IMR-90 (cell line): ENCODE measurements at regions not wholly inside any gene's neighbourhood (a gene's known extent, or its start where the extent isn't known, plus 50 kb on each side); places are given as distances from the start of the nearest gene placed in this dataset.

Experiments used
- ATAC-seq: fragments of 200-7000 bp; cut with Tn5 transposase; 2 replicates; pipeline ENCODE4 v1.9.1; 2020; ENCODE audit warnings: low read depth, mild to moderate bottlenecking, moderate library complexity
- BruUV-seq: library from RNA; stranded (reverse); fragments of 400-500 nt; replicated peaks from 2 replicates; lab custom pipeline; 2021; lab: Mats Ljungman, UMichigan
- CTCF ChIA-PET: fragments of 300-600 bp; formaldehyde crosslinking; extraction: SDS; loops from one replicate; lab custom pipeline; 2021; ENCODE audit warnings: antibody characterized with exemption; lab: Yijun Ruan, JAX
- POLR2A ChIA-PET: fragments of 300-600 bp; sonication (Branson Sonifier 250); formaldehyde crosslinking; loops from one replicate; lab custom pipeline; 2022; ENCODE audit warnings: antibody characterized with exemption; ENCODE audit not compliant: unreplicated experiment; lab: Charles Lee
- DNase-seq: peaks from one replicate; pipeline ENCODE4 v3.0.0; 2013
- H2AFZ ChIP-seq: replicated peaks from 2 replicates; pipeline ENCODE3; 2013; ENCODE audit warnings: low read length, mild to moderate bottlenecking; ENCODE audit not compliant: poor library complexity
- H2AK5ac ChIP-seq: 2 replicates; pipeline ENCODE4 v1.6.1; 2013; ENCODE audit warnings: low read depth, low read length, inconsistent platforms
- H2AK9ac ChIP-seq: replicated peaks from 2 replicates; pipeline ENCODE3; 2013; ENCODE audit warnings: mild to moderate bottlenecking, low read depth, low read length, moderate library complexity; ENCODE audit not compliant: poor library complexity
- H2BK120ac ChIP-seq: 2 replicates; pipeline ENCODE4 v1.6.1; 2013; ENCODE audit warnings: low read depth, low read length, inconsistent platforms
- H2BK15ac ChIP-seq: 3 replicates; pipeline ENCODE4 v1.6.1; 2013; ENCODE audit warnings: low read depth, low read length, inconsistent platforms
- H2BK20ac ChIP-seq: 2 replicates; pipeline ENCODE4 v1.6.1; 2013; ENCODE audit warnings: low read depth, mild to moderate bottlenecking, inconsistent platforms, low read length, moderate library complexity
- H2BK5ac ChIP-seq: 2 replicates; pipeline ENCODE4 v1.6.1; 2013; ENCODE audit warnings: mild to moderate bottlenecking, low read depth, low read length, inconsistent platforms; ENCODE audit not compliant: poor library complexity, severe bottlenecking
- H3K14ac ChIP-seq: replicated peaks from 2 replicates; pipeline ENCODE4 v1.6.1; 2013; ENCODE audit warnings: low read depth, low read length, inconsistent platforms
- H3K18ac ChIP-seq: 2 replicates; pipeline ENCODE4 v1.6.1; 2013; ENCODE audit warnings: low read depth, low read length, control low read depth
- H3K23ac ChIP-seq: 2 replicates; pipeline ENCODE4 v1.6.1; 2013; ENCODE audit warnings: low read depth, low read length, inconsistent platforms
- H3K27ac ChIP-seq: 2 replicates; pipeline ENCODE4 v1.5.1; 2013; ENCODE audit warnings: mild to moderate bottlenecking, control low read depth, low read length; ENCODE audit not compliant: insufficient read depth
- H3K27me3 ChIP-seq: 2 replicates; pipeline ENCODE4 v1.6.1; 2013; ENCODE audit warnings: low read length; ENCODE audit not compliant: control insufficient read depth, insufficient read depth
- H3K36me3 ChIP-seq: 2 replicates; pipeline ENCODE4 v1.6.1; 2013; ENCODE audit warnings: low read length, mixed read lengths; ENCODE audit not compliant: control insufficient read depth, insufficient read depth
- H3K4ac ChIP-seq: 2 replicates; pipeline ENCODE4 v1.6.1; 2013; ENCODE audit warnings: low read depth, low read length, inconsistent platforms
- H3K4me1 ChIP-seq: 2 replicates; pipeline ENCODE4 v1.6.1; 2013; ENCODE audit warnings: low read length, mixed read lengths; ENCODE audit not compliant: control insufficient read depth, insufficient read depth
- H3K4me2 ChIP-seq: 2 replicates; pipeline ENCODE4 v1.6.1; 2013; ENCODE audit warnings: low read depth, mild to moderate bottlenecking, control low read depth, low read length, moderate library complexity
- H3K4me3 ChIP-seq: 2 replicates; pipeline ENCODE4 v1.5.1; 2013; ENCODE audit warnings: low read depth, mild to moderate bottlenecking, control low read depth, low read length, moderate library complexity; ENCODE audit not compliant: insufficient read depth
- H3K56ac ChIP-seq: 2 replicates; pipeline ENCODE4 v1.6.1; 2013; ENCODE audit warnings: low read length, inconsistent platforms; ENCODE audit not compliant: insufficient read depth; ENCODE audit errors: extremely low read depth
- H3K79me1 ChIP-seq, 2 experiments: 2 replicates each; pipeline ENCODE4 v1.6.1; 2013; ENCODE audit warnings: low read length in 2 of 2, inconsistent platforms in 1 of 2, low read depth in 1 of 2
- H3K9ac ChIP-seq: 2 replicates; pipeline ENCODE4 v1.6.1; 2013; ENCODE audit warnings: low read depth, low read length, control low read depth
- H3K9me1 ChIP-seq: 2 replicates; pipeline ENCODE4 v1.6.1; 2013; ENCODE audit warnings: low read length, inconsistent platforms; ENCODE audit not compliant: insufficient read depth
- H3K9me3 ChIP-seq: 2 replicates; pipeline ENCODE4 v1.6.1; 2013; ENCODE audit warnings: low read length; ENCODE audit not compliant: control insufficient read depth, insufficient read depth
- H4K20me1 ChIP-seq: 2 replicates; pipeline ENCODE4 v1.6.1; 2013; ENCODE audit warnings: low read length, inconsistent platforms; ENCODE audit not compliant: insufficient read depth
- H4K5ac ChIP-seq: 2 replicates; pipeline ENCODE4 v1.6.1; 2013; ENCODE audit warnings: mild to moderate bottlenecking, low read depth, low read length, control low read depth
- H4K8ac ChIP-seq, 2 experiments: 2 replicates each; pipeline ENCODE4 v1.6.1; 2013; ENCODE audit warnings: low read depth in 2 of 2, low read length in 2 of 2, control low read depth in 1 of 2, inconsistent platforms in 1 of 2
- H4K91ac ChIP-seq: 2 replicates; pipeline ENCODE4 v1.6.1; 2013; ENCODE audit warnings: low read depth, low read length, inconsistent platforms; ENCODE audit not compliant: insufficient read depth
- FOS ChIP-seq: fragments of 150-350 bp; IDR thresholded peaks from 2 replicates; pipeline ENCODE4 v1.6.1; 2016; ENCODE audit warnings: low read depth, low read length
- NFE2L2 ChIP-seq: fragments of 150-350 bp; IDR thresholded peaks from 2 replicates; pipeline ENCODE4 v1.6.1; 2016; ENCODE audit warnings: low read depth, mild to moderate bottlenecking, low read length
- SMC3 ChIP-seq: fragments of 150-350 bp; IDR thresholded peaks from 2 replicates; pipeline ENCODE4 v1.6.1; 2016; ENCODE audit warnings: low read depth, mild to moderate bottlenecking, antibody characterized with exemption, low read length, moderate library complexity
- dilution Hi-C: fragments of 300-500 bp; cut with HindIII; formaldehyde crosslinking; loops from one replicate; pipeline ENCODE4 v1.14.3; 2018; ENCODE audit warnings: low sequenced_read_pairs; ENCODE audit not compliant: unreplicated experiment
- in situ Hi-C: fragments of 300-500 bp; cut with MboI; formaldehyde crosslinking; loops from 3 replicates; pipeline ENCODE4 v1.14.3; 2019; ENCODE audit warnings: low sequenced_read_pairs, inconsistent platforms, mixed read lengths
- intact Hi-C: fragments of 100-400 bp; cut with micrococcal nuclease; formaldehyde crosslinking; loops from 2 replicates; pipeline ENCODE4 v1.10.0; 2022

DNA sequence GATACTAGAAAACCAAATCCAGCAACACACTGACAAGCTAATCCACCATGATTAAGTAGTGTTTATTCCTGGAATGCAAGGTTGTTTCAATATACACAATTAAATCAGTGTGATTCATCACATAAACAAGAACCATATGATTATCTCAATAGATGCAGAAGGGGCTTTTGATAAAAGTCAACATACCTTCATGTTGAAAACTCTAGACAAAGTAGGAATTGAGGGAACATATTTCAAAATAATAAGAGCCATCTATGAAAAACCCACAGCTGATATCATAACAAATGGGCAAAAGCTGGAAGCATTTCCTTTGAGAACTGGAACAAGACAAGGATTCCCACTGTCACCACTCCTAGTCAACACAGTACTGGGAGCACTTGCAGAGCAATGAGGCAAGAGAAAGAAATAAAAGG lies 213.6 kb upstream of the CSNK1A1L start:
- ATAC-seq (peak; percentile 79), DNase-seq (peak; percentile 84)
- H2AK5ac ChIP-seq = no peak overlapping the region
- H3K4ac ChIP-seq = peak overlapping the region; percentile 38; the same call in 1 of the 2 replicates
- H3K36me3 ChIP-seq = no peaks in the 10 kb centered on the region
- peak overlapping the region; percentile 63; the same call in 1 of the 2 replicates for H2BK120ac ChIP-seq
- H3K18ac ChIP-seq = peak overlapping the region; percentile 71; the same call in 1 of the 2 replicates
- ChIA-PET CTCF (no interaction called here), POLR2A (interaction anchor here (0.6 kb wide), 1 partner anchor 178 kb away, joined by 3 read pairs; no protein-coding TSS in a partner anchor)
- no peak overlapping the region for H4K91ac ChIP-seq
- no peak overlapping the region for H3K23ac ChIP-seq
- no peak overlapping the region for H3K4me3 ChIP-seq
- peaks cover 5% of the 10 kb centered on the region for H3K4me1 ChIP-seq
- BruUV-seq = no TSS peak
- H3K9ac ChIP-seq = no peak overlapping the region
- no peak overlapping the region for H3K56ac ChIP-seq
- peak overlapping the region; percentile 38 for H2BK5ac ChIP-seq
- dilution Hi-C loops = no loop called here
- no peak overlapping the region for H4K5ac ChIP-seq
- no peaks in the 10 kb centered on the region for H4K20me1 ChIP-seq
- no peak overlapping the region for H2BK20ac ChIP-seq
- intact Hi-C loops = no loop called here
- H3K4me2 ChIP-seq = 0 out of 2 replicates have a peak overlapping the region, but pooled peaks have one; percentile 1
- no peaks in the 10 kb centered on the region for H3K9me1 ChIP-seq
- no peak overlapping the region for H3K14ac ChIP-seq
- in situ Hi-C loops = no loop called here
- H3K79me1 ChIP-seq = no peaks in the 10 kb centered on the region
- no peak overlapping the region for H4K8ac ChIP-seq
- peak; percentile 39; the same call in 1 of the 2 replicates for TF ChIP-seq FOS
- no peak for TF ChIP-seq NFE2L2
- no peak for TF ChIP-seq SMC3
- no peak overlapping the region for H3K27ac ChIP-seq
- H3K27me3 ChIP-seq = no peaks in the 10 kb centered on the region
- no peak overlapping the region for H2BK15ac ChIP-seq
- H3K9me3 ChIP-seq = no peaks in the 10 kb centered on the region
- H2AFZ ChIP-seq = no peak overlapping the region
- no peak overlapping the region for H2AK9ac ChIP-seq
